ENCODE measurements at regions not wholly inside any gene's neighbourhood (a gene's known extent, or its start where the extent isn't known, plus 50 kb on each side); places are given as distances from the start of the nearest gene placed in this dataset.

- TF ChIP-seq CTCF (IDR thresholded peaks at IDR 0.05; ENCODE audit: insufficient read depth, low read length) = no peak
- no peak for TF ChIP-seq POLR2AphosphoS5 (IDR thresholded peaks at IDR 0.05; ENCODE audit: low read depth)
- no peak for TF ChIP-seq REST (IDR thresholded peaks at IDR 0.05; ENCODE audit: insufficient replicate concordance, low read depth)
Observed at GRCh38 chr3:43854283-43854682, 163.5 kb downstream of the ABHD5 start.

Measured in HL-60 (cell line).